HG03469 (cell line): ENCODE measurements at regions not wholly inside any gene's neighbourhood (a gene's known extent, or its start where the extent isn't known, plus 50 kb on each side); places are given as distances from the start of the nearest gene placed in this dataset.
"Not testable (repeated sequence)": the region's sequence is repeated elsewhere in the genome, so short reads cannot be mapped to it uniquely, and the experiment has no call there.

ENCODE experiments used
- ATAC-seq: cut with Tn5 transposase; IDR thresholded peaks from one replicate; pipeline ENCODE4 v1.9.1; 2021; ENCODE audit warnings: mild to moderate bottlenecking, moderate library complexity, moderate number of reproducible peaks; ENCODE audit not compliant: unreplicated experiment

GRCh38 chr20:29296256-29297230, 1960.9 kb upstream of the DEFB115 start:
- no peak for ATAC-seq

- no peak for ATAC-seq
Observed at GRCh38 chr20:29297411-29298270, 1959.8 kb upstream of the DEFB115 start.

- no peak for ATAC-seq
Observed at GRCh38 chr20:29298271-29298590, 1959.2 kb upstream of the DEFB115 start.

GRCh38 chr20:29298759-29299613, 1958.5 kb upstream of the DEFB115 start:
- no peak for ATAC-seq

GRCh38 chr20:29299811-29300578, 1957.5 kb upstream of the DEFB115 start:
- no peak for ATAC-seq

- ATAC-seq = no peak
Observed at GRCh38 chr20:29300579-29301551, 1956.6 kb upstream of the DEFB115 start.

GRCh38 chr20:29301624-29302259, 1955.7 kb upstream of the DEFB115 start:
- ATAC-seq = no peak

GRCh38 chr20:29302979-29303644, 1954.4 kb upstream of the DEFB115 start:
- no peak for ATAC-seq

- no peak for ATAC-seq
Observed at GRCh38 chr20:29306390-29307072, 1950.9 kb upstream of the DEFB115 start.

GRCh38 chr20:29307484-29307883, 1950.0 kb upstream of the DEFB115 start:
- ATAC-seq = not testable (repeated sequence)

GRCh38 chr20:29308956-29309355, 1948.5 kb upstream of the DEFB115 start:
- ATAC-seq = not testable (repeated sequence)

- ATAC-seq = not testable (repeated sequence)
Observed at GRCh38 chr20:29309481-29309880, 1948.0 kb upstream of the DEFB115 start.

GRCh38 chr20:29311046-29311445, 1946.4 kb upstream of the DEFB115 start:
- not testable (repeated sequence) for ATAC-seq

- not testable (repeated sequence) for ATAC-seq
Observed at GRCh38 chr20:29312679-29313078, 1944.8 kb upstream of the DEFB115 start.

GRCh38 chr20:29313481-29313880, 1944.0 kb upstream of the DEFB115 start:
- ATAC-seq = no peak

- ATAC-seq = no peak
Observed at GRCh38 chr20:29314294-29314693, 1943.2 kb upstream of the DEFB115 start.

- no peak for ATAC-seq
Observed at GRCh38 chr20:29318871-29319461, 1938.5 kb upstream of the DEFB115 start.
